Neural cell (in vitro differentiated cells): ENCODE measurements at regions not wholly inside any gene's neighbourhood (a gene's known extent, or its start where the extent isn't known, plus 50 kb on each side); places are given as distances from the start of the nearest gene placed in this dataset.

Experiments used
- H2AFZ ChIP-seq: fragments of 200-600, 300-800 bp; sonication (generic), shearing (Covaris generic); 2 replicates; pipeline ENCODE4 v1.6.0; 2014; ENCODE audit warnings: low read depth, mild to moderate bottlenecking, antibody characterized with exemption, low read length, moderate library complexity
- H3F3A ChIP-seq: fragments of 200-600 bp; shearing (Covaris generic); 2 replicates; pipeline ENCODE4 v1.6.1; 2016; ENCODE audit warnings: mild to moderate bottlenecking, moderate library complexity, mixed read lengths, antibody characterized with exemption, low read length; ENCODE audit not compliant: insufficient read depth, poor library complexity, severe bottlenecking
- H3K27ac ChIP-seq: fragments of 200-600, 300-800 bp; sonication (generic), shearing (Covaris generic); 2 replicates; pipeline ENCODE4 v1.5.1; 2014; ENCODE audit warnings: mild to moderate bottlenecking, low read length, moderate library complexity
- H3K27me3 ChIP-seq: fragments of 300-800, 200-600 bp; sonication (generic), shearing (Covaris generic); 2 replicates; pipeline ENCODE4 v1.6.0; 2014; ENCODE audit warnings: mild to moderate bottlenecking, low read depth, low read length, moderate library complexity; ENCODE audit not compliant: insufficient read depth
- H3K36me3 ChIP-seq: fragments of 300-800, 200-600 bp; sonication (generic), shearing (Covaris generic); 2 replicates; pipeline ENCODE4 v1.5.1; 2014; ENCODE audit warnings: mild to moderate bottlenecking, antibody characterized with exemption, low read length, moderate library complexity; ENCODE audit not compliant: insufficient read depth
- H3K4me2 ChIP-seq: fragments of 300-800, 200-600 bp; sonication (generic), shearing (Covaris generic); 2 replicates; pipeline ENCODE4 v1.6.0; 2014; ENCODE audit warnings: mild to moderate bottlenecking, low read length
- H3K4me3 ChIP-seq: fragments of 300-800, 200-600 bp; sonication (generic), shearing (Covaris generic); 2 replicates; pipeline ENCODE4 v1.5.1; 2014; ENCODE audit warnings: mild to moderate bottlenecking, low read length, moderate library complexity
- H3K79me2 ChIP-seq: fragments of 200-600 bp; shearing (Covaris generic); replicated peaks from 2 replicates; pipeline ENCODE4 v1.6.0; 2014; ENCODE audit warnings: mild to moderate bottlenecking, low read length, moderate library complexity; ENCODE audit not compliant: insufficient read depth
- H3K9ac ChIP-seq: fragments of 300-800, 200-600 bp; sonication (generic), shearing (Covaris generic); 2 replicates; pipeline ENCODE4 v1.6.1; 2016; ENCODE audit warnings: mild to moderate bottlenecking, low read length, mixed read lengths
- H3K9me2 ChIP-seq: fragments of 200-600 bp; shearing (Covaris generic); 2 replicates; pipeline ENCODE4 v1.6.1; 2016; ENCODE audit warnings: mild to moderate bottlenecking, low read length, mixed read lengths; ENCODE audit not compliant: insufficient read depth
- H3K9me3 ChIP-seq: fragments of 200-600, 300-800 bp; sonication (generic), shearing (Covaris generic); 2 replicates; pipeline ENCODE4 v1.6.1; 2016; ENCODE audit warnings: mild to moderate bottlenecking, mixed run types, low read length, moderate library complexity, mixed read lengths
- H4K20me1 ChIP-seq: fragments of 200-600 bp; shearing (Covaris generic); 2 replicates; pipeline ENCODE4 v1.6.1; 2016; ENCODE audit warnings: mild to moderate bottlenecking, mixed run types; ENCODE audit not compliant: insufficient read depth
- CTCF ChIP-seq: fragments of 450-650 bp; IDR thresholded peaks from 2 replicates; pipeline ENCODE4 v1.5.1; 2014; ENCODE audit warnings: antibody characterized with exemption, mild to moderate bottlenecking, moderate library complexity; ENCODE audit not compliant: poor library complexity, severe bottlenecking
- EP300 ChIP-seq: fragments of 450-650 bp; conservative IDR thresholded peaks from 2 replicates; pipeline ENCODE4 v1.6.1; 2014; ENCODE audit warnings: antibody characterized with exemption, mild to moderate bottlenecking, moderate library complexity; ENCODE audit not compliant: poor library complexity, severe bottlenecking
- EZH2 ChIP-seq: fragments of 200-600, 300-800 bp; shearing (Covaris generic), sonication (generic); IDR thresholded peaks from 2 replicates; pipeline ENCODE4 v1.6.1; 2014; ENCODE audit warnings: antibody characterized with exemption, low read length, borderline replicate concordance, mild to moderate bottlenecking; ENCODE audit not compliant: insufficient read depth, poor library complexity, severe bottlenecking
- MXI1 ChIP-seq: fragments of 450-650 bp; conservative IDR thresholded peaks from 2 replicates; pipeline ENCODE4 v1.6.1; 2014; ENCODE audit warnings: antibody characterized with exemption, mild to moderate bottlenecking; ENCODE audit not compliant: poor library complexity, severe bottlenecking
- POLR2AphosphoS5 ChIP-seq: IDR thresholded peaks from 2 replicates; pipeline ENCODE4 v1.6.1; 2012
- RAD21 ChIP-seq: fragments of 450-650 bp; conservative IDR thresholded peaks from 2 replicates; pipeline ENCODE4 v1.6.1; 2014; ENCODE audit warnings: antibody characterized with exemption, mild to moderate bottlenecking, moderate library complexity
- REST ChIP-seq: IDR thresholded peaks from 2 replicates; pipeline ENCODE4 v1.6.1; 2012; ENCODE audit warnings: borderline replicate concordance
- SMC3 ChIP-seq: fragments of 450-650 bp; conservative IDR thresholded peaks from 2 replicates; pipeline ENCODE4 v1.6.1; 2014; ENCODE audit warnings: antibody characterized with exemption, mild to moderate bottlenecking, moderate library complexity; ENCODE audit not compliant: poor library complexity
- TAF1 ChIP-seq: IDR thresholded peaks from 2 replicates; pipeline ENCODE4 v1.6.1; 2012; ENCODE audit warnings: low read depth

GRCh38 chr11:22049276-22049675, 143.6 kb upstream of the ANO5 start:
- Histone ChIP-seq H3K36me3 (no peaks in the 10 kb centered on the region), H2AFZ (no peak overlapping the region), H3K9me3 (no peaks in the 10 kb centered on the region), H4K20me1 (no peaks in the 10 kb centered on the region), H3K27me3 (no peaks in the 10 kb centered on the region), H3K4me2 (no peak overlapping the region), H3K79me2 (no peaks in the 10 kb centered on the region), H3K4me3 (no peak overlapping the region), H3K9me2 (no peaks in the 10 kb centered on the region), H3F3A (no peaks in the 10 kb centered on the region), H3K9ac (no peak overlapping the region), H3K27ac (no peak overlapping the region)
- no peak for TF ChIP-seq POLR2AphosphoS5
- no peak for TF ChIP-seq CTCF
- TF ChIP-seq EP300, result no peak
- no peak for TF ChIP-seq TAF1
- TF ChIP-seq SMC3, result no peak
- no peak for TF ChIP-seq EZH2
- TF ChIP-seq RAD21, result no peak
- no peak for TF ChIP-seq REST
- no peak for TF ChIP-seq MXI1

- H2AFZ ChIP-seq, result no peak overlapping the region
These were observed 127.4 kb upstream of the ANO5 start for GRCh38 chr11:22065472-22065871.

More at GRCh38 chr11:22065472-22065871, 127.4 kb upstream of the ANO5 start:
- TF ChIP-seq EZH2 (no peak), TAF1 (no peak), REST (no peak), RAD21 (no peak), EP300 (no peak), CTCF (no peak), POLR2AphosphoS5 (no peak), MXI1 (no peak), SMC3 (no peak)
- H4K20me1 ChIP-seq, result no peaks in the 10 kb centered on the region
- no peaks in the 10 kb centered on the region for H3K27me3 ChIP-seq
- no peak overlapping the region for H3K27ac ChIP-seq
- no peaks in the 10 kb centered on the region for H3K36me3 ChIP-seq
- no peaks in the 10 kb centered on the region for H3F3A ChIP-seq
- H3K4me3 ChIP-seq, result no peak overlapping the region
- no peaks in the 10 kb centered on the region for H3K9me3 ChIP-seq
- no peak overlapping the region for H3K4me2 ChIP-seq
- H3K79me2 ChIP-seq, result no peaks in the 10 kb centered on the region
- no peaks in the 10 kb centered on the region for H3K9me2 ChIP-seq
- no peak overlapping the region for H3K9ac ChIP-seq
